ENCODE measurements at regions not wholly inside any gene's neighbourhood (a gene's known extent, or its start where the extent isn't known, plus 50 kb on each side); places are given as distances from the start of the nearest gene placed in this dataset.
A peak's percentile ranks its signal among the peaks of the same experiment; 100 is the strongest.

GRCh38 chr13:44219577-44220548 is 153.8 kb upstream of the SERP2 start:
- no peak for DNase-seq (ENCODE audit: low spot score)

DNA sequence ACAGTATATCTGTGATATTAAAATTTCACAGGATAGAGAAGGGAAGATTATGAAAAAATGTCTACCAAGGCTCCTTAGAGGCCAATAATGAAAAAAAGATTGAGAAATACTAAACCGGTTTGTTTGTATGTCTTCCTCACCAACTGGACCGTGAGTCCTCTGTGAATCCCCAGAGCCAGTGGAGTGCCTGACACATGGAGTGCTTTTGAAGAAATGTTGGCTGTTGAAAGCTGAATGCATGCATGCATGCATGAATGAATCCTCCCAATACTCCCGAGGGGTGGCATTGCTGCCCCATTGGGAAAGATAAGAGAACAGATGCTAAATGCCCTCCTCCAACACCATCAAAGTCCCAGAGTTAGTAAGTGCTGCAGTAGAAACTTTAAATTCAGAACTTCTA is 152.7 kb upstream of the SERP2 start:
- DNase-seq (ENCODE audit: low spot score), result no peak

DNA sequence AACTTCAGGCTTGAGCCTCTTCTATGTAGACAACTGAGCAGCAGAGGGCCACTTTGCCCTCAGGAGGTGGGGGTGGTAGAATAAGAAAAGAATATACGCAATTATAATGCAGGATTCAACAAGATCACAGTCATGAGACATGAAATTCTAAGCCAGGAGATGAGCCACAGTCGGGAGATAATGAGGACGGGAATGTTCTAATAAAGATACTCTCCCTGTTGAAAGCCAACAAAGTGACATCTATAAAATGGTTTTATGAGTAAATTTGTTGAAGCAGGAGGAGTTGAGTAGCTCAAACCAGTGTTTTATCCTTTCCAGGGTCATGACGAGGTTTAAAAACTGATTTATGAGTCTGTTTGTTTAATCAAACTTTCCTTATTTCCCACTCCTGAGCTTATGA is 152.0 kb upstream of the SERP2 start:
- DNase-seq (ENCODE audit: low spot score), result no peak

- no peak for DNase-seq (ENCODE audit: low spot score)
These were observed 149.7 kb upstream of the SERP2 start for GRCh38 chr13:44223770-44224444.

GRCh38 chr13:44224450-44225149 is 149.0 kb upstream of the SERP2 start:
- no peak for DNase-seq (ENCODE audit: low spot score)

- no peak for DNase-seq (ENCODE audit: low spot score)
These were observed 144.1 kb upstream of the SERP2 start for GRCh38 chr13:44229371-44230030.

DNA sequence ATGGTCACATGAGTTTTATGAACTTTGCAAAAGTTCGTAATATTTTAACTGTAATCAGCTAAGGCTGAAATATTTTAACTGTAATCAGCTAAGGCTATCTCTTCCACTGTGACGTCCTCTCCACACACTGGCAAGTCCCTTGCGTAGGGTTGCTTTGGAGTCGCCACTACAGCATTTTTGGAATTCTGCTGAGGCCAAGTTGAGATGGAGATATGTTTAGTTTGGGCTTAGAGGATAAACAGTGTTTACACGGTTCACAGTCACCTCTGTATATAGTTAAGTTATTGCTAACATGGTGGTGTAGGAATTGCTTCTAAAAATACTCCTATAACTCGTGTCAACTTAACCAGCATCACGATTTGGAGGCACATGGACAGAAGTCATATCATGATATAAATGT is 143.6 kb upstream of the SERP2 start:
- DNase-seq (ENCODE audit: low spot score), result no peak

DNA sequence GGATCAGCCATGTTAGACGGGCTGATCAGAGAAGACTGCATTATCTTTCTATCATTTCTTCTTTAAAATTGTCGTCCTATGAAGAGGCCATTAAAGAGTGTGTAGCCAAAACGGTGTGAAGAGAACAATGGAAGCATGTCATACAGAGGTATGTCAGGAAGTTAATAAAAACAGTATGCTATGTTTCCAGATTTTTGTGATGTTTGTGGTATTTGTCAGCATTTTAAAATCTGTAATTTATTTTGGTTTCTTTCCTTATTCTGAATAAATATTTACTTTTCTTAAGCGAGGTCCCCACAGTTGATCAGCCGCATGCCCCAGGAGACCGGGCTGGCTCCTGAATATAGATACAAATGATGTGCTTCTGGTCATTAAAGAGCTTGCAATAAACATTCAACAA is 142.9 kb upstream of the SERP2 start:
- no peak for DNase-seq (ENCODE audit: low spot score)

GRCh38 chr13:44231786-44232516 is 141.7 kb upstream of the SERP2 start:
- peak; percentile 30 for DNase-seq (ENCODE audit: low spot score)

DNA sequence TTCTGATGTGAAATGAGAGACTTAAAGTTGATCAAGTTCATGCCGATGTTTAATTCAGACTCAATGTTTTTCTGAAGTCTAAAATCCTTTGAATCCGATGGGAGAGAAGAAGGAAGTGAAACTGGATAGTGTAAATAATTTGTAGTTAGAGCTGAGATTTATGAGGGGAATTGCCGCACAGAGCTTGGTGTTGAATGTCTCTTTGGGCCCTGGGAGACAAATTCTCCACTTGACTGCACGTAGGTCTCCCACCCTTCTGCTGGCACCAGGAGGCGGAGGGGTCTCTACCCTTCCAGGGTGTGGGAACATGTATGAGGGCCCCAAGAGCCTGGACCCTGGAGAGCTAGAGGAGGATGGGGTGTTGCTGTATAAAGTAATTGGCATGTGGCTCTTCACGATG is 140.8 kb upstream of the SERP2 start:
- no peak for DNase-seq (ENCODE audit: low spot score)

- no peak for DNase-seq (ENCODE audit: low spot score)
These were observed 139.1 kb upstream of the SERP2 start for GRCh38 chr13:44234566-44234965.

DNA sequence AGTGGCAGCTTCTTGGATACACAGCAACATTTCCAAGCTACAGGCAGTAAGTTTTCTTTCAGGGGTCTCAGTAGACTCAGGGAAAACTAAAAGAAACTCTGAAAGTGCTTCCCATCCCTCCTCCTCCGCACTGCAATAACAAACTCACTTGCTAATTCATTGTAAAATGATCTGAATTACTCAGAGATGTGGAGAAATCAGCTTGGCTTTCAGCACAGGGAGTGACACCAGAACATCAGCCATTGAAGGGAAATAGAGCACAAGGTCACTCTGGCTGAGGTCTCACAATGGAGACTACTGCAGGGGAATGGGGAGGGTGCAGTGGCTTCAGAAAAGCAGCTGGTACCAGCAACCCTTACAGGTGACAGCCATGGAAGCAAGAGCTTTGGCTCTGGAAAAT is 137.3 kb upstream of the SERP2 start:
- DNase-seq (ENCODE audit: low spot score), result no peak

DNA sequence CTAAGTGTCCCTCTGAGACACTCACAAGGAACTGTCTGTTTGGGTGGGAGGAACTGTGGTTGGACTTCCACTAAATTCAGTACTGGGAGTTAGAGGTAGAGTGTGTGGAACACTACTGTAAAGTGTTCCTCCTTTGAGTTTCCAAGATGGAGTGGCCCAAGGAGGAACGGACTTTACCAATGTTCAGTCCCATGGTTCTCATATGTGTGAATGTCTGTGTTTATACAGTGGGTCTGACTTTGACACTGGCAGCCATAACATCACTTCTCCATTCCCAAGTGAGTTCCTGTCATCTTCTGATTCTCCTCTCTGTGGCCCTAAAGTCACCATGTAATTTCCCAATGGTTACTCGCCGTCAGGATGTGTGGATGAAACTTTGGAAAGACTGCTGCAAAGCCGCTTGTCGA is 136.8 kb upstream of the SERP2 start:
- no peak for DNase-seq (ENCODE audit: low spot score)

DNA sequence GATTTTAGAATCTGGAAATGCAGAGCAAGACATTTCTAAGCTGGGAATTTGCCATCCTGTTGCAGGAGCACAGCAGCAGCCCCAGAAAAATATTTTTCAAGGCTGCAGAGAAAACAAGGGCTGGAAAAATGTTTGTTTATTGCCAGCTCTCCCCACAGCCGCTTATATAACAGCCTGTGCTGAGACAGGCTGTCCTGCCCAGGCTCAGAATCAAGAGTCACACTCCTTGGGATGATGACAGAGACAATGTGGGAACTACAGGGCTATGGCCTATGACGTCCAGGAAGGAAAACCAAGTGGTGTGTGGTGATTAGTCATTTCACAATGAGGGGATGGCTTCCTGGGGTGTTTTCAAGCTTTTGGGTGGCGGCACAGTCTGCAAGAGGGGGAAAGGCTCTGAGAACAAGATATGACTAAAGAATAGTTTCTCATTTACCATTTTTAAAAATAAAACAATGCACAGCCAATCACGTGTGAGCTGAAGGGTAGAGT is 136.3 kb upstream of the SERP2 start:
- DNase-seq (ENCODE audit: low spot score), result no peak

DNA sequence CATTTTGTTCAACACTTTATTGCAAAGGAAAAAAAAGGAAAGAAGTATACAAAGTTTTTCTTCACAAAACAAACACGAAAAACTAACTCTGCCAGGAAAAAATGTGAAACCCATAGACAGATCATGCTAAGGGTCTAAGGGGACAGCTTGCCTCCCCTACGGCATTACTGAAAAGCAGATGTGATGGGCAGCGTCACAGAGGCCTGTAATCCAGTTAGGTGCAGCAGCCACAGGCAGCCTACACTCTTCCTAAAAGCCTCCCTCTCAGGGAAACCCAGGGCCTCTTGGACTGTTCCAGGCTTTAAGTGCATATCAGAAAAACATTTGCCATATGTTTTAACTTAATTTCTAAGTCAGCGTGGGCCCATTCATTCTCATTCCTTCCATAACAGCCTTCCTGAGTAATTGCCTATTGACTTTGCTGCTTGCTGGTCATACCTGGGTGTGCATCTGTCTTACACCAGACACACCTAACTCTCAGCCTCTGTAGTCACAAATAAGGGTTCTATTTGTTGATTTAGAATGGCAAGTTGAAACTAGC is 135.7 kb upstream of the SERP2 start:
- no peak for DNase-seq (ENCODE audit: low spot score)

- no peak for DNase-seq (ENCODE audit: low spot score)
These were observed 132.9 kb upstream of the SERP2 start for GRCh38 chr13:44240611-44241145.

- no peak for DNase-seq (ENCODE audit: low spot score)
These were observed 132.0 kb upstream of the SERP2 start for GRCh38 chr13:44241638-44242037.

DNA sequence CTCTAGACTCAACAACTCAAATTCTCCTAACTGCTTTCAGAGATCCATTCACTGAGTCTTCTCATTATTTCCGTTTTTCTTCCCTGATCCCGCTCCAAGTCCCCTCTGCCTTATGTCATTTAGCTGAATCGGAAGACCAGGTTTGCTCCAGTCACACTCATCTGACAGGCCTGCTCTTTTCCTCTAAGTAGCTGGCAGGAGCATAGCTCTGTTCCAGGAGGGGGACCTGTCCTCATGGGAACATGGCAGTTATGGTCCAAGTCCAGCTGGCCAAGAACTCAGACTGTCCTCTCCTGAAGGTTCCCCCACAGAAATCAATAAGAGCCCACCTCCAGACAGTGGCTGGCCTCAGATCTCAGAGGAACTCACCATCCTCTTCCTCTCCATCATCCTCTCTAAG is 130.9 kb upstream of the SERP2 start:
- no peak for DNase-seq (ENCODE audit: low spot score)

GRCh38 chr13:44243198-44243857 is 130.3 kb upstream of the SERP2 start:
- DNase-seq (ENCODE audit: low spot score), result peak; percentile 37

- DNase-seq (ENCODE audit: low spot score), result no peak
These were observed 129.3 kb upstream of the SERP2 start for GRCh38 chr13:44244288-44244687.

All from HuH-7 (cell line).